Caki2 (cell line): ENCODE measurements at regions not wholly inside any gene's neighbourhood (a gene's known extent, or its start where the extent isn't known, plus 50 kb on each side); places are given as distances from the start of the nearest gene placed in this dataset.
"Not testable (repeated sequence)": the region's sequence is repeated elsewhere in the genome, so short reads cannot be mapped to it uniquely, and the experiment has no call there.

Experiments
- DNase-seq: peaks from one replicate; pipeline ENCODE4 v3.0.0-alpha.2; 2015; ENCODE audit warnings: low read depth
- in situ Hi-C: cut with HindIII; loops from 2 replicates; pipeline ENCODE4 v1.10.0; 2016; ENCODE audit warnings: low sequenced_read_pairs, low pct_unique_long_range_greater_than_20kb, mixed read lengths

GRCh38 chr12:67074072-67074471 lies 195.1 kb upstream of the CAND1 start:
- in situ Hi-C loops: no loop called here

GRCh38 chr12:67077617-67078016 lies 191.5 kb upstream of the CAND1 start:
- peak; percentile 27 for DNase-seq
- in situ Hi-C loops: no loop called here

More at GRCh38 chr12:67074072-67074471, 195.1 kb upstream of the CAND1 start:
- no peak for DNase-seq

- no peak for DNase-seq
- in situ Hi-C loops: no loop called here
Measured at GRCh38 chr12:67078957-67079356, 190.2 kb upstream of the CAND1 start.

DNA sequence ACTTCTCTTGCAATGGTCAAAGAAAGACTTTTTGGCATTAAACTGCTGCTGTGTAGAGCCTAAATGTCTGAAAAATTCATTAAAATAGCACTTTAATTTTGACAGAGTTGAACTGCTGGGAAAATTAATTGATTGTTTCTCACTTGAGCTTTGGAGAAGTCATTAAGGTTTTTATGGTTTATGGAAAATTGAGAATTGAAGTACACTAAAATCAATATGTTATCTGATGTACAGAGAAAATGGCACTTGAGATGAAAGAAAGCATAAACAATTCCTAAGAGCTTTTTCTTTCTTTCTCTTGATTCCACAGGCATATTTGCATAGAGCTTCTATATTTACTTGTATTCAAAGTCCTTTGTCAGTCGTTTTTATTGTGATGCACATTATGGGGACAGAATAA lies 188.5 kb upstream of the CAND1 start:
- DNase-seq: no peak
- in situ Hi-C loops: no loop called here

DNA sequence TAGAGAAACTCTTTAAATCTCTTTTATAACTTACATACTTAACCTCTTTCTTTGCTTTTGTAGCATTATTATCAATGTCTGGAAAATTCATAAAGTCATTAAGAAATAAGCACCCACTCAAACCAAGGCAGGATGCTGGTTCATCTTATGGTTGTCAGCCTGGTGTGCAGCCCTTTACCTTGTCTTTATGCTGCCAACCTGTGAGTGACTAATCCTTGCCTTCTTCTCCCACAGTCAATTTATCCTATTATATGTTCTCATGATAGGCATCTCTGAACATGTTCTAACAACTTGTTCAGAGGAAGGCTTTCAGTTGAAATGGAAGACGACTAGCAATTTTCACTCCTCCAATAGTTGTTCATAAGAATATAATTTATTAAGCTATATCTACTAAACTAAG lies 186.9 kb upstream of the CAND1 start:
- DNase-seq: no peak
- in situ Hi-C loops: no loop called here

GRCh38 chr12:67085699-67086098 lies 183.5 kb upstream of the CAND1 start:
- peak; percentile 89 for DNase-seq
- in situ Hi-C loops: no loop called here

DNA sequence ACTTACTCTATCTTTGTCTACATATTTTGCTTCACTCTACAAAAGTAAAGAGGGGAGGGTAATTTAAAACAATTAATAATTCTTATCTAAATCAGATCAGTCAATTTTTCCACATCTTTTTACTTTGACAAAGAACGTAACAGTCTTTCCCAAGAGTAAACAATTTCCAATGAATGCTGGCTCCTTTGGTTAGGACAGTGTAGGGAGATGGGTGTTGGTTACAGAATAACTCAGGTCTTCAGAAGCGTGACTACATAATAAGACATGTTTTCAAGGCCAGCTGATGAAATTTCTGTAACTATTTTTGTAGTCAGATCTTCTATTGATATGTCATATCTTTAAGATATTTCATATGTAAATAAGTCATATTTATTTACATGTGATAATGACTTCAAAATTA lies 183.0 kb upstream of the CAND1 start:
- DNase-seq: no peak
- in situ Hi-C loops: no loop called here

DNA sequence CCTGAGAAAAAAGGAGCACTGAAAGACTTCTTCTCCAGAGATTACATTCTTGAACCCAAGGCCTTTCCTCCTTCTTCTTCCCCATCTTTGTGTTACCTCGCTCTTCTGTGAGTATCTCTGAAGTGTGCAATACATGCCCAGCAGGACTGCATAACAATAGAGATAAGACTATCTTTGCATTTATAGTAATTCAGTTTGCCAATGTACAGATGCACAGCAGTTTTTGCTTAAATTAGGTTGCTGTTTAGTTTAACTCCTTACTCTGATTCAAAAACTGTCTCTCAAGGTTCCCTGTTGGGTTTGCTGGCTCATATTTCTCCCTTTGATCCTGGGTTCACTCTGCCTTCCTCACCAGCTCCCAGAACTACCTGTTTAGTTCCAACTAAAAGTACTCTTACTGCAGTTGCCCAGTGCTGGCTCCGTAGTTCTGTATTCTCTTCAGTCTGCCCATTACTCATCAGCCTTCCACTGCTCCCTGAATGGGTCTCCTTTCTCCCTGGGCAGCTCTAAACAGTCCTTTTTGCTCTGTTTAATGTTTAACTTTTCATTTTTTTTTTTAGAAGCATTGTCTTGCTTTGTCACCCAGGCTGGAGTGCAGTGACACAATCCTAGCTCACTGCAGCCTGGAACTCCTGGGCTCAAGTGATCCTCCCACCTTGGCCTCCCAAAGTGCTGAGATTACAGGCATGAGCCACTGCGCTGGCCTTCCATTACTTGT lies 180.6 kb upstream of the CAND1 start:
- in situ Hi-C loops: no loop called here
- DNase-seq: peak; percentile 89

DNA sequence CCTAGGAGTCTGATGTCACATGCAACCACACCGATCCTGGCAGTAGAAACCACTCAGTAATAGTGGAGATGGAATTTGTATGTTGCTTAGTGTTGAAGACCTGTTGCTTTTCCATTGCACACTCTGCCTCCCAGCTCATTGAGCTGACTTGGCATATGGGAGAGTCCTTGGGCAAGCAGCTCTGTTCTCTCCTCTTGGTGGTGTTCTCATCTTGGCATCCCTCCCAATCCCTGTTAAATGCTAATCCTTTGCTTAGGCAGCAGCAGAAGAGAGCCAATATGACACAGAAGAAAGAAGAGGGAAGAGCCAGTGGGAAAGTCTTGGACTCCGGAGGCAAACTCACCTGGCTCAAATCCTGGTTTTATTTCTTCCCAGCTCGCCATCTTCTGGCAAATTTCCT lies 178.0 kb upstream of the CAND1 start:
- peak; percentile 84 for DNase-seq
- in situ Hi-C loops: no loop called here

- in situ Hi-C loops: no loop called here
- DNase-seq: no peak
Measured at GRCh38 chr12:67091678-67092077, 177.5 kb upstream of the CAND1 start.

DNA sequence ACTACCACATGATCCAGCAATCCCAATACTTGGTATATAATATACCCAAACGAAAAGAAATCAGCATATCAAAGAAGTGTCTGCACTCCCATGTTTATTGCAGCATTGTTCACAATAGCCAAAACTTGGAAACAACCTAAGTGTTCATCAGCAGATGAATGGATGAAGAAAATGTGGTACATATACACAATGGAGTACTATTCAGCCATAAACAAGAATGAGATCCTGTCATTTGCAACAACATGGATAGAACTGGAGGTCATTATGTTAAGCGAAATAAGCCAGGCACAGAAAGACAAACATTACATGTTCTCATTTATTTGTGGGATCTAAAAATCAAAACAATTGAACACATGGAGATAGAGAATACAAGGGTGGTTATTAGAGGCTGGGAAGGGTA lies 176.2 kb upstream of the CAND1 start:
- in situ Hi-C loops, DNase-seq: not testable (repeated sequence)

DNA sequence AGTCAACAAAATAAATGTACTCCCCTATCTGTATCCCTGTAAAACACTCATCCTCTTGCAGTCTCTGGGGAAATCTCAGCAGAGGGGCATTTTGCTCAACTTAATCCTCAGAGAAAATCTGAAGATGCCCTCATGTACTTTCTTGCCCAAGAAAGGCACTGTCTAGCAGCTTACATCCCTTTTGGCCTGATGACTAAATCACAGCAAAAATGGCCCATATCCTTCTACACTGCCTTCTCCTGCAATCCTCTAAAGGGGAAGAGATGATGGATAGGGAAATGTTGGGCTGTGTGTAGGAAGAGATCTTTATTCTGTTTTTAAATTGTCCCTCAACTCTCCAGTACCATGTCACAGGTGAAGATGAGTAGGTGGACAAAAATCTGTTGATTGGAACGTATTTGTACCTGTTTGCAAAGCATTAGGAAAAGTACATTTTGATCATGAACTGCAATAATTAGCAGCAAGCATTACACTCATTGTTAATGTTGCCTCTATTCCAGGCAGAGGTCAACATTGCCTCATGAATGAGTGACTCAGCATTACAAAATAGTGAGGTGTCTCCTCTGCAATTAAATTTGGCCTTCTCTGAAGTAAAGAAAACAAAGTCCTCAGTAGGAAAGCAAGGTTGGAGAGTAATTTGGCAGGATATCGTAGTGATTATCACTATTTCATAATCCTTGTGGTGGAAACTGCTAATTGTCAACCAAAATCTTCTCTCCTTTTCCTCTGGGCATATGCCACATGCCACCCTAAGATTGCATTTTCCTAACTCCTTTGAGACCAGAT lies 172.4 kb upstream of the CAND1 start:
- DNase-seq: peak; percentile 70
- in situ Hi-C loops: no loop called here

DNA sequence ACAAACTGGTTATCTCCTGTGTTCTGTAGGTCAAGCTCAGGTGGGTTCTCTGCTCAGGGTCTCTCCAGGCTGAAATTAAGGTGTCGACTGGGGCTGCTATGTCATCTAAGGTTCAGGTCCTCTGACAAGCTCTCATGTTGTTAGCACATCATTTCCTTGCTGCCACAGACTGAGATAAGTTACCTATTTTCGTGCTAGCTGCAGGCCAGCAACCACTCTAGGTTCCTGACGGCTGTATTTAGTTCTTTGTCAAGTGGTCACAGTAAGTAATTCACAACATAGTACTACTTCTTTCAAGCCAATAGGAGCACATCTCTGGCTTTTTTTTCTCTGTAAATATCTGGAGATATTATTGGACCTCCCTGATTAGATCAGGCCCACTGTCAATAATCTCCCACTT lies 169.3 kb upstream of the CAND1 start:
- no peak for DNase-seq
- in situ Hi-C loops: no loop called here

DNA sequence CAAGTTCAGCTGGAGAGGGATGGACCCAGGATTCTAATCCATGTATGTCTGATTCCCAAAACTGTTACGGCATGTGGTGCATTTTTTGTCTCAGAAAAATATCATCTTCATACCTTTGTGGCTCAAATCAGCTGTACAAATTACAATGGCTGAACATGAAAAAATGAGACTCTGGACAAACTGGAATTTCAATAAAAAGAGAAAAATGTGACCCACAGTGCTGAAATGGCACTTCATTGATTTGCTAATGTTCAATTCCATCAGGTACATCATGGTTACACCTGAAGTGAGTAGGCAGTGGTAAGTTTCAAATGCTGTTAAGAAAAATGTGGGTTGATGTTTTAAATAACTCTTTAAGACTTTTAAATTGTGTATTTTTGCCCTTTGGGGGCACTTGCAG lies 165.6 kb upstream of the CAND1 start:
- DNase-seq: no peak
- in situ Hi-C loops: no loop called here

DNA sequence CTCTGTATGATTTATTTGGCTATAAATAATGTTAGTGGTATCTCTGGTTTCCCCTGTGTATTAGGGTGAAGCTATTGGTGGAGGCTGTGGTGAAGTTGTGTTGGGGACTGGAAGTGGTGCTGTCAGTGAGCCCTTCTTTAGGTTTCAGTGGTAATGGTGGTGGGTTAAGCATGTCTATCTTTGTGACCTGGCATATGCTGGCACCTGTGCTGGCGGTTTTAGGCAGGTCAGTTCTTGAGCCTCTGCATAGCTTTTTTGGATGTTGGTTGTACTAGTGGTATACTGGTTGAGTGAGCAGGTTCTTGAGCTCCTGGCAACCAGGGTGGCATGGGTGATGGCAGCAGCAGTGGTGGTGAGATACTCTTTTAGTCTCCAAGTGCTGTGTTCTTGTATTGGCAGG lies 161.9 kb upstream of the CAND1 start:
- in situ Hi-C loops: no loop called here
- DNase-seq: no peak

GRCh38 chr12:67107751-67108269 lies 161.3 kb upstream of the CAND1 start:
- DNase-seq: no peak

GRCh38 chr12:67110345-67110744 lies 158.8 kb upstream of the CAND1 start:
- in situ Hi-C loops: not testable (repeated sequence)

More at GRCh38 chr12:67107751-67108269, 161.3 kb upstream of the CAND1 start:
- in situ Hi-C loops: no loop called here

GRCh38 chr12:67111182-67111581 lies 158.0 kb upstream of the CAND1 start:
- DNase-seq: no peak

More at GRCh38 chr12:67110345-67110744, 158.8 kb upstream of the CAND1 start:
- DNase-seq: not testable (repeated sequence)

GRCh38 chr12:67112586-67112985 lies 156.6 kb upstream of the CAND1 start:
- no peak for DNase-seq
- in situ Hi-C loops: no loop called here

More at GRCh38 chr12:67111182-67111581, 158.0 kb upstream of the CAND1 start:
- in situ Hi-C loops: no loop called here
